ENCODE measurements at regions not wholly inside any gene's neighbourhood (a gene's known extent, or its start where the extent isn't known, plus 50 kb on each side); places are given as distances from the start of the nearest gene placed in this dataset.

- H3K9me2 ChIP-seq (replicated peaks; ENCODE audit: control insufficient read depth, low read length), result no peaks in the 10 kb centered on the region
- no peaks in the 10 kb centered on the region for H3F3A ChIP-seq (ENCODE audit: control insufficient read depth, insufficient read depth)
- H3K36me3 ChIP-seq (ENCODE audit: control insufficient read depth, low read length), result no peaks in the 10 kb centered on the region
- H4K20me1 ChIP-seq (ENCODE audit: control insufficient read depth, insufficient read depth, low read depth, low read length), result no peaks in the 10 kb centered on the region
- H3K4me2 ChIP-seq (ENCODE audit: low read length), result no peak overlapping the region
- H3K9me3 ChIP-seq (ENCODE audit: control insufficient read depth, insufficient read depth, low read length), result no peaks in the 10 kb centered on the region
- H3K27ac ChIP-seq (ENCODE audit: low read depth, low read length), result no peak overlapping the region
- no peak overlapping the region for H3K4me3 ChIP-seq (ENCODE audit: low read length)
- TF ChIP-seq CTCF (IDR thresholded peaks at IDR 0.05; ENCODE audit: low read depth, low read length, poor library complexity, severe bottlenecking) (no peak), EZH2phosphoT487 (IDR thresholded peaks at IDR 0.05; ENCODE audit: borderline replicate concordance, low read length) (no peak)
- H3K79me2 ChIP-seq (ENCODE audit: control insufficient read depth, low read length), result no peaks in the 10 kb centered on the region
- H3K27me3 ChIP-seq (ENCODE audit: control insufficient read depth, low read length), result peaks cover 2% of the 10 kb centered on the region; the same call in 1 of the 2 replicates
- H3K4me1 ChIP-seq (ENCODE audit: control insufficient read depth, low read length), result no peaks in the 10 kb centered on the region
These were observed 142.8 kb downstream of the SHANK2 start for GRCh38 chr11:71109586-71109985.

GRCh38 chr11:71109186-71109585 lies 143.2 kb downstream of the SHANK2 start:
- TF ChIP-seq CTCF (IDR thresholded peaks at IDR 0.05; ENCODE audit: low read depth, low read length, poor library complexity, severe bottlenecking) (no peak), EZH2phosphoT487 (IDR thresholded peaks at IDR 0.05; ENCODE audit: borderline replicate concordance, low read length) (no peak)
- Histone ChIP-seq H3K79me2 (ENCODE audit: control insufficient read depth, low read length) (no peaks in the 10 kb centered on the region), H3K9me2 (replicated peaks; ENCODE audit: control insufficient read depth, low read length) (no peaks in the 10 kb centered on the region)

GRCh38 chr11:71108013-71108865 lies 144.1 kb downstream of the SHANK2 start:
- Histone ChIP-seq H3K27ac (ENCODE audit: low read depth, low read length) (no peak overlapping the region), H3K27me3 (ENCODE audit: control insufficient read depth, low read length) (no peaks in the 10 kb centered on the region), H3K9me2 (replicated peaks; ENCODE audit: control insufficient read depth, low read length) (no peaks in the 10 kb centered on the region), H3K4me3 (ENCODE audit: low read length) (no peak overlapping the region), H3K79me2 (ENCODE audit: control insufficient read depth, low read length) (no peaks in the 10 kb centered on the region), H3F3A (ENCODE audit: control insufficient read depth, insufficient read depth) (no peaks in the 10 kb centered on the region), H3K36me3 (ENCODE audit: control insufficient read depth, low read length) (no peaks in the 10 kb centered on the region), H3K9me3 (ENCODE audit: control insufficient read depth, insufficient read depth, low read length) (no peaks in the 10 kb centered on the region), H4K20me1 (ENCODE audit: control insufficient read depth, insufficient read depth, low read depth, low read length) (no peaks in the 10 kb centered on the region), H3K4me2 (ENCODE audit: low read length) (no peak overlapping the region), H3K4me1 (ENCODE audit: control insufficient read depth, low read length) (no peaks in the 10 kb centered on the region)
- TF ChIP-seq EZH2phosphoT487 (IDR thresholded peaks at IDR 0.05; ENCODE audit: borderline replicate concordance, low read length), result no peak
- no peak for TF ChIP-seq CTCF (IDR thresholded peaks at IDR 0.05; ENCODE audit: low read depth, low read length, poor library complexity, severe bottlenecking)

More at GRCh38 chr11:71109186-71109585, 143.2 kb downstream of the SHANK2 start:
- H4K20me1 ChIP-seq (ENCODE audit: control insufficient read depth, insufficient read depth, low read depth, low read length), result no peaks in the 10 kb centered on the region
- H3F3A ChIP-seq (ENCODE audit: control insufficient read depth, insufficient read depth), result no peaks in the 10 kb centered on the region
- H3K9me3 ChIP-seq (ENCODE audit: control insufficient read depth, insufficient read depth, low read length), result no peaks in the 10 kb centered on the region
- H3K4me2 ChIP-seq (ENCODE audit: low read length), result no peak overlapping the region
- no peak overlapping the region for H3K4me3 ChIP-seq (ENCODE audit: low read length)
- no peaks in the 10 kb centered on the region for H3K4me1 ChIP-seq (ENCODE audit: control insufficient read depth, low read length)
- H3K36me3 ChIP-seq (ENCODE audit: control insufficient read depth, low read length), result no peaks in the 10 kb centered on the region
- H3K27me3 ChIP-seq (ENCODE audit: control insufficient read depth, low read length), result peaks cover 2% of the 10 kb centered on the region; the same call in 1 of the 2 replicates
- no peak overlapping the region for H3K27ac ChIP-seq (ENCODE audit: low read depth, low read length)

Data from DOHH2 (cell line).